Endothelial cell of umbilical vein (primary cell): ENCODE measurements at regions not wholly inside any gene's neighbourhood (a gene's known extent, or its start where the extent isn't known, plus 50 kb on each side); places are given as distances from the start of the nearest gene placed in this dataset.

ENCODE experiments used
- EZH2 ChIP-seq: IDR thresholded peaks from 2 replicates; pipeline ENCODE4 v1.6.1; 2012; ENCODE audit warnings: borderline replicate concordance, low read depth, mild to moderate bottlenecking, moderate library complexity, low read length, inconsistent platforms; ENCODE audit not compliant: severe bottlenecking
- JUN ChIP-seq: IDR thresholded peaks from 2 replicates; pipeline ENCODE4 v1.6.1; 2011; ENCODE audit warnings: borderline replicate concordance, low read depth; ENCODE audit not compliant: insufficient read length, insufficient read depth
- MYC ChIP-seq: IDR thresholded peaks from one replicate; pipeline ENCODE4 v1.6.1; 2011; ENCODE audit warnings: mild to moderate bottlenecking, low read depth, low read length
- POLR2A ChIP-seq: IDR thresholded peaks from 2 replicates; pipeline ENCODE4 v1.6.1; 2012; ENCODE audit warnings: low read depth, mild to moderate bottlenecking, control low read depth, low read length
- POLR2AphosphoS5 ChIP-seq: IDR thresholded peaks from 2 replicates; pipeline ENCODE4 v1.6.1; 2012; ENCODE audit warnings: low read depth, mild to moderate bottlenecking, control low read depth, low read length, moderate library complexity; ENCODE audit not compliant: insufficient read depth
- TF ChIP-seq, protein P1 (sequence below), 2 donors: IDR thresholded peaks; 1 replicate in 1 of 2; 2 replicates in 1 of 2; pipeline ENCODE4 v1.5.1; 2011; ENCODE audit warnings: low read length in 2 of 2, mild to moderate bottlenecking in 2 of 2, moderate library complexity in 2 of 2, control low read depth in 1 of 2, inconsistent platforms in 1 of 2, low read depth in 1 of 2; ENCODE audit not compliant: insufficient read depth in 1 of 2; ENCODE audit errors: extremely low read depth in 1 of 2

DNA sequence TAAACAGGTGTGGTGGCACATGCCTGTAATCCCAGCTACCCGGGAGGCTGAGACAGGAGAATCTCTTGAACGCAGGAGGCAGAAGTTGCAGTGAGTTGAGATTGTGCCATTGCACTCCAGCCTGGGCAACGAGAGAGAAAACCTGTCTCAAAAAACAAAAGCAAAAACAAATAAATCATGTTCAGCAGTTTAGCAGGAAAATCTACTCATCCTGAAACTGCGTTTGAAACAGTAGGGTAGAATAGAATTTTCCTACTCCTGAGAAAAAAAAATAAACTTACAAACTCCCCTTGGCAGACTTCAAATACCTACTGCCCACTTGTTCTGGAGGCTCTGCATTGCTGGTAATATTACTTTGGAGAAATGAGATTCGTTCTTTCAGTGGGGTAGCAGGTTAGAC lies 367.7 kb downstream of the GADD45G start:
- TF ChIP-seq, protein P1, sequence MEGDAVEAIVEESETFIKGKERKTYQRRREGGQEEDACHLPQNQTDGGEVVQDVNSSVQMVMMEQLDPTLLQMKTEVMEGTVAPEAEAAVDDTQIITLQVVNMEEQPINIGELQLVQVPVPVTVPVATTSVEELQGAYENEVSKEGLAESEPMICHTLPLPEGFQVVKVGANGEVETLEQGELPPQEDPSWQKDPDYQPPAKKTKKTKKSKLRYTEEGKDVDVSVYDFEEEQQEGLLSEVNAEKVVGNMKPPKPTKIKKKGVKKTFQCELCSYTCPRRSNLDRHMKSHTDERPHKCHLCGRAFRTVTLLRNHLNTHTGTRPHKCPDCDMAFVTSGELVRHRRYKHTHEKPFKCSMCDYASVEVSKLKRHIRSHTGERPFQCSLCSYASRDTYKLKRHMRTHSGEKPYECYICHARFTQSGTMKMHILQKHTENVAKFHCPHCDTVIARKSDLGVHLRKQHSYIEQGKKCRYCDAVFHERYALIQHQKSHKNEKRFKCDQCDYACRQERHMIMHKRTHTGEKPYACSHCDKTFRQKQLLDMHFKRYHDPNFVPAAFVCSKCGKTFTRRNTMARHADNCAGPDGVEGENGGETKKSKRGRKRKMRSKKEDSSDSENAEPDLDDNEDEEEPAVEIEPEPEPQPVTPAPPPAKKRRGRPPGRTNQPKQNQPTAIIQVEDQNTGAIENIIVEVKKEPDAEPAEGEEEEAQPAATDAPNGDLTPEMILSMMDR (IDR thresholded peaks at IDR 0.05; ENCODE audit: extremely low read depth in 1 of 2, insufficient read depth in 1 of 2, low read depth in 1 of 2, low read length in 2 of 2): no peak
- TF ChIP-seq POLR2A (no peak), POLR2AphosphoS5 (no peak), MYC (no peak), EZH2 (no peak), JUN (no peak)
